COLO829 (cell line): ENCODE measurements at regions not wholly inside any gene's neighbourhood (a gene's known extent, or its start where the extent isn't known, plus 50 kb on each side); places are given as distances from the start of the nearest gene placed in this dataset.

ENCODE experiments used
- DNase-seq: peaks from one replicate; pipeline ENCODE4 v3.0.0; 2012; ENCODE audit warnings: low spot score

DNA sequence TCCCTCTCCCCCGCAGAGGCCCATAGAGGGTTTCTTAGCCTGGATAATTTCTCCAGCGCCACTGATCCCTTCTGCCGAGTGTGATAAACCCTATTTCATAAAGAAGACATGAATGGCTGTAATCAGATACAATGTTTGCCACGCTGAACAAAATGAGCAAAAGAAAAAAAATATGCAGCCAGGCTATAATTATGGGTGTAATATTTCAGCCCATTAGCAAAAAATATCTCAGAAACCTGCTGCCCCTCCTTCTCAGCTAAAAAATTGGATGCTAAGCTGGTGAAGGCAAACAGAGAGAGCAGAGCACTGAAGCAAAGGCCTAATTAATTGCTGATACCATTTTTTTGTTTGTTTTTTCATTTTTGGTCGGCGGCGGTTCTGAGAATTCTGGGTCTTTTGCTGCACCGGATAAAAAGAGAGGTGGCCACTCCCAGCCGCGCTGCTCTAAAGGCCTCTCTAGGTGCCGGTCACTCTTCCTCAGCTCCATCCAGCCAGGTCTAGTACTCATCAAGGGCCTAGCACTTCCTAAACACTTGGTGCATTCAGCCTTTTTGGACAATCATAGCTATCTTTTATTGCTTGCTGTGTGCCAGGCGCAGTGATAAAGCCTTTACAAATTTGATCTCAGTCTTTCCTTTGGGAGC is 128.7 kb upstream of the TLE3 start:
- DNase-seq = no peak

DNA sequence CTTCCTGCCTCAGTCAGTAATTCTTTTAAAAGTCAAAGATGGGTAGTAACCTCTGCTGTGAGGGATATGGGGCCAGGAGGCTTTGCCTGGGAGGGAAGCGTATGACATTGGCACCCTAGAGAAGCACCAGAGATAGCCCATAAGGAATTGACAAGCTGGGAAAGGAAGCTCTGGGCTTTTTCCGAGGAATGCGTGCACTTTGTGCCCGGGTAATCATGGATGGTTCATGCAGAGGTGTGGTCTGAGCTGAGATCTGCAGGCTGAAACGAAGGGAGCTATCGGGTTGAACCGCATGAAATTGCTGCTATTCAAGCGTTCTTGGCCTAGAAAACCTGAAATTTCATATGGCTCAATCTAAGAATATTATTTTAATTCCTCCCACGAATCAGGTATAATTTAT is 127.7 kb upstream of the TLE3 start:
- DNase-seq = no peak

DNA sequence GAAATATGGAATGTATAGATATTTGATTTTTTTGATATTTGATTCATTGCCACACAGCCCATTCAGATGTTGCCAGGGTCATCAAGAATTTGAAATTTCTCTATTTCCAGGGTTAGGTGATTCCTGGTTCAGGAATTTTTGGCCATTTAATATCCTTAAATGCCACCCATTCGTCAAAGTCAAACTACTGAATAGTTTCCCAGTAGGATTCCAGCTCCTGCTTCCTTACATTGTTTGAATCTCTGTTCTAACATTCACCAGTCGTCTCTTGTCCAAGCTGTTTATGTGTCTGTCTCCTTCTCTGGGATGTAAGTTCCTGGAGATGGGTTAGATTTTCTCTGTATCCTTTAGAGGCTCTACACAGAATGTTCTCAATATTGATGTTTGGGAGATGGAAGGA is 124.9 kb upstream of the TLE3 start:
- no peak for DNase-seq

- DNase-seq = no peak
These were observed 122.9 kb upstream of the TLE3 start for GRCh38 chr15:70220490-70221096.

- no peak for DNase-seq
These were observed 122.2 kb upstream of the TLE3 start for GRCh38 chr15:70219966-70220365.

DNA sequence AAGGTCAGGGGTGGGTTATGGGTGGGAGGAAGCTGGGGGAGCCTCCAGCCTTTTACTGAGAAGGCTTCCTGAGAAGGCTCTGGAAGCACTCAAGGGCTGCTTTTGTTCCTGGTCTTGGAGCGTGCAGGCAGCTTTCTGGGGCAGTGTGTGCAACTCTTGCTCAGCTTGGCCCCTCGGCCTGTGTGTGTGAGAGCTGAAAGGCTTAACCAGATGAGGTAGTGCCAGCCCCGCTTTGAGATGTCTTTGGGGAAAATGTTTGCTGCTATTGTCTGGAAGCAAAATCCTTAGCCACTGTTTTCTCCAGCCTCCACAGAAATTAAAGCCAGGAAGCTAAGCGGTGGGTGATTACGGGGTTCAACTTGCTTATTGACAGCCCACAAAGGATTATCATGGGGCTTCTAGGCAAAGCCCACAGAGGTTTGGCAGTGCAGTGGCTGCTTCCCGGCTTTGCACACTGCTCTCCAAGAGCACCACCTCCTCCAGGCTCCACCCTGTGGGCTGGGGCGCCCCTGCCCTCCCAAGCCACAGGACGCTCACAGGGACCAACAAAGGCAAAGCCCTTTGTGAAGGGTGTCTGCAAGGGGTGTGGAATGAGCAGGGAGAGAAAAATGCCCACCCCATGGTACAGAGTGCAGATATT is 121.7 kb upstream of the TLE3 start:
- DNase-seq = no peak

- DNase-seq = no peak
These were observed 119.8 kb upstream of the TLE3 start for GRCh38 chr15:70217226-70218160.

DNA sequence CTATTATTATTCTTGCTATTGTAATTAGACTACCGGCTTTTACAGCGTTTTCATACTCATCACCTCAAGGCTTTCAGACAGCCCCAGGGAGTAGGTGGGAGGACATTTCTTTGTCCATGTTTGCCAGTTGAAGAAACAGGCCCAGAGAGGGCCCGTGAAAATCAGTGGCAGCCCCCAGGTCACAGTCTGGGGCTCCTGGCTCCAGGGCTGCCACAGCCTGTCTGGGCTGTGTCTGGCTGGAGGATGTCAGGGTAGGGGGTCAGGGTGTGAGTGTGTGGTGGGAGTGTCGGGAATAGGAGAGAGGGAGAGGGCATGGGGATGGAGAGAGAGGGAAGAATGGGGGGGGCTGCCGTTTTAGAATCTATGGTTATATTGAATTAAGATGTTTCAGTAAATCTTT is 118.2 kb upstream of the TLE3 start:
- no peak for DNase-seq

GRCh38 chr15:70214941-70215635 is 117.4 kb upstream of the TLE3 start:
- no peak for DNase-seq

DNA sequence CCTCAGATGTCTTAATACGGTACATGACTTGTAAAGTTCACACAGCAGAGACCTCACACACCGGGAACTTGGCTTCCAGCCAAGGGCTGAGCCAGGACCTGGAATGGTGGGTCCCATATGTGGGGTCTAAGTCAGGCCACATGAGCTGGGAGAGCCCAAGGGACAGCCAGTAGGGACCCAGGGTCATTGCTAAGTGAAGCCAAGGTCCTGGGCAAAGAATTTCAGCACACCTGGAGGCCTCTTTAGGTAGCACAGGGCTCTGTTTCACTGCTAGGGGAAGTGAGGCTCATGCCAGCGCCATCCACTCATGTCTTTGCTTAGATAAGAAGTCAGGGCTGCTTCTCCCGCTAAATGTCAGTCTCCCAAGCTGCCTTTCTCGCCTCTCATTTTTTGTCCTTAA is 116.6 kb upstream of the TLE3 start:
- no peak for DNase-seq

GRCh38 chr15:70213794-70214193 is 116.1 kb upstream of the TLE3 start:
- no peak for DNase-seq

- no peak for DNase-seq
These were observed 115.2 kb upstream of the TLE3 start for GRCh38 chr15:70212963-70213315.

GRCh38 chr15:70212286-70212962 is 114.7 kb upstream of the TLE3 start:
- DNase-seq = no peak

- DNase-seq = no peak
These were observed 112.8 kb upstream of the TLE3 start for GRCh38 chr15:70210528-70210927.

DNA sequence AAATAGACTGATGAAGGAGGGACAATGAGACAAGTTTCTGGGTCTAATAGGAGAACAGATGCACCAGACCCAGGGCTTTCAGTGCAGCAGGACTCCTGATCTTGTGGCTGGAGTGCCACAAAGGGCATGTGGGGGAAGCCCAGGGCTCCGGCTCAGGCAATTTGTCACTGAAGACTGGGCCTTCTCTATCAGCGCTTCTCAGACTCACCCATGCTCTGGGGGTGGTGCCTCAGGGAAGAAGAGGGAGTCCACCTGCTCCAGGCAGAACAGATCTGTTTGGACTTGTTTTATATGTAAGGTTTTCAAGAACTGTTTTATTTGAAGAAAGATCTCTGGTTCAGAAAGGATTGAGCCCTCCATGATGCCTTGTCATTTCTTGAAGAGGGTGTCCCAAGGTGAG is 112.4 kb upstream of the TLE3 start:
- DNase-seq = no peak

- DNase-seq = no peak
These were observed 111.8 kb upstream of the TLE3 start for GRCh38 chr15:70209499-70209898.

GRCh38 chr15:70208332-70208731 is 110.6 kb upstream of the TLE3 start:
- no peak for DNase-seq

- DNase-seq = no peak
These were observed 109.0 kb upstream of the TLE3 start for GRCh38 chr15:70206668-70207067.

GRCh38 chr15:70204652-70205051 is 106.9 kb upstream of the TLE3 start:
- no peak for DNase-seq

- no peak for DNase-seq
These were observed 106.4 kb upstream of the TLE3 start for GRCh38 chr15:70203981-70204560.

DNA sequence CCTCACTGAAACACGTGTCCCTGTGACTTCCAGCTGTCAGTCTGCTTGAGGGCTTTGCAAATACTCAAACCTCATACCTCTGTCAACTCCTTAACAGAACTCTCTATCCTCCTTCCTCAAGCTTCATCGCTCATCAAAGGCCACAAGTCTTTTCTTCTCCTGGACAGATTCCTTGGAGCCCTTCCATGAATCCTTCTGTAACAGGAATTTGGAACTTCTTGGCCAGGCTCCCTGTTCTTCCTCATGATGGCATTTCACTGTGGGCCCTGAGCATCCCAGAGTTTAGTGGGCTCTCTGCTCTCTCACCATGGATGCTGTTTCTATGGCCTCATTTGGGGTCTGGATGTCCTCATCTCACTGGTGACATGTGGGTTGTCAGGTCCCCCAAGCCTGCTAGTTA is 105.0 kb upstream of the TLE3 start:
- DNase-seq = no peak
